Fibroblast of lung (primary cell): ENCODE measurements at regions not wholly inside any gene's neighbourhood (a gene's known extent, or its start where the extent isn't known, plus 50 kb on each side); places are given as distances from the start of the nearest gene placed in this dataset.

Source experiments
- DNase-seq, 2 donors: peaks; one replicate each; pipeline versions ENCODE4 v3.0.0 to v3.0.0-alpha.2; 2010; ENCODE audit warnings: low read depth in 2 of 2
- H2AFZ ChIP-seq: 2 replicates; pipeline ENCODE4 v1.5.1; 2012; ENCODE audit warnings: low read length, control low read depth, inconsistent platforms
- H3K27ac ChIP-seq: 2 replicates; pipeline ENCODE4 v1.5.1; 2011; ENCODE audit warnings: low read length, control low read depth; ENCODE audit not compliant: insufficient read depth
- H3K27me3 ChIP-seq: 2 replicates; pipeline ENCODE4 v1.5.1; 2011; ENCODE audit warnings: mild to moderate bottlenecking, low read length; ENCODE audit not compliant: control insufficient read depth, insufficient read depth
- H3K36me3 ChIP-seq: 2 replicates; pipeline ENCODE4 v1.5.1; 2011; ENCODE audit warnings: low read length; ENCODE audit not compliant: control insufficient read depth, insufficient read depth
- H3K4me1 ChIP-seq: 2 replicates; pipeline ENCODE4 v1.5.1; 2011; ENCODE audit warnings: low read length; ENCODE audit not compliant: control insufficient read depth, insufficient read depth; ENCODE audit errors: extremely low read depth
- H3K4me2 ChIP-seq: 2 replicates; pipeline ENCODE4 v1.5.1; 2011; ENCODE audit warnings: low read length, control low read depth; ENCODE audit not compliant: insufficient read depth; ENCODE audit errors: extremely low read depth
- H3K4me3 ChIP-seq, 4 experiments: fragments of 200-600 bp in 1 of 4; sonication (generic) in 1 of 4; replicated peaks in 1 of 4; 2 replicates each; pipeline ENCODE4 v1.5.1; 2011 to 2016; ENCODE audit warnings: low read length in 4 of 4, low read depth in 3 of 4, mild to moderate bottlenecking in 3 of 4, control low read depth in 2 of 4, inconsistent platforms in 1 of 4, mixed read lengths in 1 of 4; ENCODE audit not compliant: insufficient read depth in 1 of 4; ENCODE audit errors: control extremely low read depth in 1 of 4
- H3K79me2 ChIP-seq: 2 replicates; pipeline ENCODE4 v1.5.1; 2012; ENCODE audit warnings: mild to moderate bottlenecking, low read length, inconsistent platforms; ENCODE audit not compliant: control insufficient read depth, insufficient read depth
- H3K9ac ChIP-seq: 2 replicates; pipeline ENCODE4 v1.5.1; 2011; ENCODE audit warnings: mild to moderate bottlenecking, low read length, control low read depth; ENCODE audit not compliant: insufficient read depth
- H3K9me3 ChIP-seq: 2 replicates; pipeline ENCODE4 v1.5.1; 2012; ENCODE audit warnings: low read depth, low read length; ENCODE audit not compliant: control insufficient read depth, insufficient read depth
- H4K20me1 ChIP-seq: 2 replicates; pipeline ENCODE4 v1.5.1; 2011; ENCODE audit warnings: low read length; ENCODE audit not compliant: control insufficient read depth, insufficient read depth; ENCODE audit errors: extremely low read depth
- CTCF ChIP-seq, 2 donors: IDR thresholded peaks in 1 of 2; conservative IDR thresholded peaks in 1 of 2; 1 replicate in 1 of 2; 2 replicates in 1 of 2; pipeline ENCODE4 v1.5.1; 2011 to 2012; ENCODE audit warnings: low read length in 2 of 2, control low read depth in 1 of 2, inconsistent platforms in 1 of 2, low read depth in 1 of 2, mild to moderate bottlenecking in 1 of 2
- EZH2 ChIP-seq: IDR thresholded peaks from 2 replicates; pipeline ENCODE4 v1.5.1; 2012; ENCODE audit warnings: low read length, control low read depth, mild to moderate bottlenecking; ENCODE audit errors: missing control alignments

GRCh38 chr1:81510701-81511100, 290.0 kb upstream of the ADGRL2 start:
- no peaks in the 10 kb centered on the region for H4K20me1 ChIP-seq
- H3K79me2 ChIP-seq = no peaks in the 10 kb centered on the region
- H3K36me3 ChIP-seq = no peaks in the 10 kb centered on the region
- H3K9ac ChIP-seq = no peak overlapping the region
- H3K9me3 ChIP-seq = no peaks in the 10 kb centered on the region
- no peak overlapping the region for H3K4me2 ChIP-seq
- H3K27ac ChIP-seq = no peak overlapping the region
- no peak for TF ChIP-seq CTCF (conservative IDR thresholded peaks at IDR 0.05 in 1 of 2, IDR thresholded peaks at IDR 0.05 in 1 of 2; ENCODE audit: low read depth in 1 of 2, low read length in 2 of 2)
- no peak for TF ChIP-seq EZH2
- H3K4me1 ChIP-seq = no peaks in the 10 kb centered on the region
- no peak overlapping the region for H2AFZ ChIP-seq
- no peaks in the 10 kb centered on the region for H3K27me3 ChIP-seq
- DNase-seq = no peak
- H3K4me3 ChIP-seq = no peak overlapping the region

- Histone ChIP-seq H2AFZ (no peak overlapping the region), H3K4me3 (no peak overlapping the region)
Measured at GRCh38 chr1:81509594-81509993, 291.1 kb upstream of the ADGRL2 start.

GRCh38 chr1:81506699-81507098, 294.0 kb upstream of the ADGRL2 start:
- H3K4me1 ChIP-seq = no peaks in the 10 kb centered on the region
- H3K27ac ChIP-seq = no peak overlapping the region
- no peaks in the 10 kb centered on the region for H3K9me3 ChIP-seq
- H3K4me2 ChIP-seq = no peak overlapping the region
- H3K79me2 ChIP-seq = no peaks in the 10 kb centered on the region
- H3K27me3 ChIP-seq = no peaks in the 10 kb centered on the region
- H3K4me3 ChIP-seq = no peak overlapping the region
- H2AFZ ChIP-seq = no peak overlapping the region
- TF ChIP-seq CTCF (conservative IDR thresholded peaks at IDR 0.05 in 1 of 2, IDR thresholded peaks at IDR 0.05 in 1 of 2; ENCODE audit: low read depth in 1 of 2, low read length in 2 of 2) (no peak), EZH2 (no peak)
- no peaks in the 10 kb centered on the region for H4K20me1 ChIP-seq
- no peak overlapping the region for H3K9ac ChIP-seq
- no peak for DNase-seq
- no peaks in the 10 kb centered on the region for H3K36me3 ChIP-seq

More at GRCh38 chr1:81509594-81509993, 291.1 kb upstream of the ADGRL2 start:
- Histone ChIP-seq H3K9ac (no peak overlapping the region), H3K4me1 (no peaks in the 10 kb centered on the region), H3K27me3 (no peaks in the 10 kb centered on the region), H3K9me3 (no peaks in the 10 kb centered on the region), H4K20me1 (no peaks in the 10 kb centered on the region), H3K36me3 (no peaks in the 10 kb centered on the region), H3K79me2 (no peaks in the 10 kb centered on the region), H3K4me2 (no peak overlapping the region), H3K27ac (no peak overlapping the region)
- DNase-seq = peak; percentile 4 to 25
- TF ChIP-seq EZH2 = no peak
- TF ChIP-seq CTCF (conservative IDR thresholded peaks at IDR 0.05 in 1 of 2, IDR thresholded peaks at IDR 0.05 in 1 of 2; ENCODE audit: low read depth in 1 of 2, low read length in 2 of 2) = no peak
